Lung (tissue), 11 donors: ENCODE measurements at regions not wholly inside any gene's neighbourhood (a gene's known extent, or its start where the extent isn't known, plus 50 kb on each side); places are given as distances from the start of the nearest gene placed in this dataset.

ENCODE experiments used
- ATAC-seq: fragments of 200-7000 bp; cut with Tn5 transposase; one replicate; pipeline ENCODE4 v1.9.1; 2020; ENCODE audit warnings: moderate number of reproducible peaks; ENCODE audit not compliant: insufficient read depth, low FRiP score
- DNase-seq, 3 donors: peaks; one replicate each; pipeline ENCODE4 v3.0.0-alpha.2; 2013 to 2017
- H3K27ac ChIP-seq, 2 donors: one replicate each; pipeline ENCODE4 v1.5.1; 2013; ENCODE audit warnings: mild to moderate bottlenecking in 2 of 2, moderate library complexity in 2 of 2, control low read depth in 1 of 2, inconsistent platforms in 1 of 2, low read depth in 1 of 2, low read length in 1 of 2
- H3K27me3 ChIP-seq, 3 donors: one replicate each; pipeline ENCODE4 v1.5.1; 2013; ENCODE audit warnings: low read length in 2 of 3; ENCODE audit not compliant: control insufficient read depth in 3 of 3, insufficient read depth in 3 of 3
- H3K36me3 ChIP-seq, 4 donors: one replicate each; pipeline ENCODE4 v1.5.1; 2013; ENCODE audit warnings: low read length in 4 of 4, mild to moderate bottlenecking in 1 of 4, moderate library complexity in 1 of 4; ENCODE audit not compliant: control insufficient read depth in 4 of 4, insufficient read depth in 4 of 4
- H3K4me1 ChIP-seq, 5 donors: one replicate each; pipeline ENCODE4 v1.5.1; 2013; ENCODE audit warnings: low read length in 5 of 5, mild to moderate bottlenecking in 2 of 5, moderate library complexity in 1 of 5; ENCODE audit not compliant: control insufficient read depth in 5 of 5, insufficient read depth in 5 of 5
- H3K4me3 ChIP-seq: one replicate; pipeline ENCODE4 v1.5.1; 2013; ENCODE audit warnings: mild to moderate bottlenecking, control low read depth, moderate library complexity
- H3K9ac ChIP-seq, 2 donors: one replicate each; pipeline ENCODE4 v1.5.1; 2013; ENCODE audit warnings: low read length in 2 of 2, control low read depth in 1 of 2; ENCODE audit not compliant: insufficient read depth in 1 of 2
- H3K9me3 ChIP-seq, 4 donors: one replicate each; pipeline ENCODE4 v1.5.1; 2013; ENCODE audit warnings: low read length in 3 of 4, mild to moderate bottlenecking in 1 of 4, moderate library complexity in 1 of 4; ENCODE audit not compliant: control insufficient read depth in 4 of 4, insufficient read depth in 3 of 4
- WGBS, 2 donors: extraction: QIAGEN DNeasy Blood & Tissue Kit; methylation state at CpG; one replicate each; pipeline ENCODE4 v1.1.7; 2013; 5-methylcytosine and 5-hydroxymethylcytosine counted together
- TF ChIP-seq, protein P1 (sequence below): IDR thresholded peaks from 2 replicates; pipeline ENCODE4 v1.5.1; 2012; ENCODE audit warnings: mild to moderate bottlenecking; ENCODE audit errors: control extremely low read depth, extremely low read depth
- donor health status: control.
- donor health status: control.
- donor health status: Bipolar disorder and iron deficiency.
- donor health status: healthy.
- donor health status: DM: yes; HTN: yes; CAD: no.

DNA sequence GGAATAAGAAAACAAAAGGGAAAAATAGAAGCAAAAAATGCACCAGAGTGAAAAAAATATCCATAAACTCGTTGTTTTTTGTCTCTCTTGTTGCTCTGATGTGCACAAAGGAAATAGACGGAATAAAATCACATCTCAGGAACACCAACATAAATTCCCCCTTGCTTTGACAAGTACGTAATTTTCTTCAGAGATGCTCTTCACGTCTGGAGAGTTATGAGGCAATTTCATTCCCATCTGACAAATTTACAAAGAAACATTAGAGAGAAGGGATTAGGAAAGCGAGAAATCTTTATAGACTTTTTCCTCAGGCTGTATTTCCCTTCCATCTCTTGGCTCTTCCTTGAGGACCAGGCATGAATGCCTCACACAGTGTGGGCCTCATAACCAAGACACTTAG is 250.1 kb upstream of the ZFP64 start:
- H3K9me3 ChIP-seq, result no peaks in the 10 kb centered on the region

DNA sequence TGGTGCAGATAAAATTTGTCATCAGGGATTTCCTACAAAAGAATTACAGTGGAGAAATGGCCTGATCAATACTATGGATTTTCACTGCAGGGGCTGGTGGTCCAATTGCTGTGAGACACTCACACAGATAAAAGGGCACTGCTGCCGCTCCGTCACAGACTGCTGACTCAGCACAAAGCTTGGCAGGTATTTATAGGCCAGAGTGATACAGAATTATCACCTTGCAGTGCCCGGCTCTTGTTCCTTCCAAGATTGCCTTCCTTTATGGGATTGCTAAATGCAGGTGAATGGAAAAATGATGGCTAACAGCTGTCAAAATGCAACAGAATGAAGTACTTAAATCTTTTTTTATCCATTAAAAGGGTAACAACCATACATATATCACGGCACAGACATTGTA is 247.8 kb upstream of the ZFP64 start:
- no peak for DNase-seq
- Histone ChIP-seq H3K9me3 (no peaks in the 10 kb centered on the region), H3K4me3 (no peak overlapping the region), H3K27ac (no peak overlapping the region), H3K4me1 (peaks cover 0 to 4% (median 0%) of the 10 kb centered on the region in 5 donors), H3K27me3 (peaks cover 0 to 4% (median 0%) of the 10 kb centered on the region in 3 donors), H3K9ac (no peak overlapping the region), H3K36me3 (no peaks in the 10 kb centered on the region)
- no peak for ATAC-seq
- TF ChIP-seq, protein P1, sequence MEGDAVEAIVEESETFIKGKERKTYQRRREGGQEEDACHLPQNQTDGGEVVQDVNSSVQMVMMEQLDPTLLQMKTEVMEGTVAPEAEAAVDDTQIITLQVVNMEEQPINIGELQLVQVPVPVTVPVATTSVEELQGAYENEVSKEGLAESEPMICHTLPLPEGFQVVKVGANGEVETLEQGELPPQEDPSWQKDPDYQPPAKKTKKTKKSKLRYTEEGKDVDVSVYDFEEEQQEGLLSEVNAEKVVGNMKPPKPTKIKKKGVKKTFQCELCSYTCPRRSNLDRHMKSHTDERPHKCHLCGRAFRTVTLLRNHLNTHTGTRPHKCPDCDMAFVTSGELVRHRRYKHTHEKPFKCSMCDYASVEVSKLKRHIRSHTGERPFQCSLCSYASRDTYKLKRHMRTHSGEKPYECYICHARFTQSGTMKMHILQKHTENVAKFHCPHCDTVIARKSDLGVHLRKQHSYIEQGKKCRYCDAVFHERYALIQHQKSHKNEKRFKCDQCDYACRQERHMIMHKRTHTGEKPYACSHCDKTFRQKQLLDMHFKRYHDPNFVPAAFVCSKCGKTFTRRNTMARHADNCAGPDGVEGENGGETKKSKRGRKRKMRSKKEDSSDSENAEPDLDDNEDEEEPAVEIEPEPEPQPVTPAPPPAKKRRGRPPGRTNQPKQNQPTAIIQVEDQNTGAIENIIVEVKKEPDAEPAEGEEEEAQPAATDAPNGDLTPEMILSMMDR, result no peak
- WGBS, 2 donors, result 82 to 83% methylated on average over 4 of the region's 4 CpGs

More for the DNA sequence above, 250.1 kb upstream of the ZFP64 start:
- Histone ChIP-seq H3K27ac (no peak overlapping the region), H3K9ac (no peak overlapping the region), H3K27me3 (peaks cover 0 to 4% (median 0%) of the 10 kb centered on the region in 3 donors), H3K4me3 (no peak overlapping the region), H3K36me3 (no peaks in the 10 kb centered on the region), H3K4me1 (peaks cover 0 to 4% (median 0%) of the 10 kb centered on the region in 5 donors)
- TF ChIP-seq, protein P1, result no peak
- DNase-seq, result no peak
- 69 to 76% methylated on average over 5 of the region's 5 CpGs for WGBS, 2 donors
- no peak for ATAC-seq

DNA sequence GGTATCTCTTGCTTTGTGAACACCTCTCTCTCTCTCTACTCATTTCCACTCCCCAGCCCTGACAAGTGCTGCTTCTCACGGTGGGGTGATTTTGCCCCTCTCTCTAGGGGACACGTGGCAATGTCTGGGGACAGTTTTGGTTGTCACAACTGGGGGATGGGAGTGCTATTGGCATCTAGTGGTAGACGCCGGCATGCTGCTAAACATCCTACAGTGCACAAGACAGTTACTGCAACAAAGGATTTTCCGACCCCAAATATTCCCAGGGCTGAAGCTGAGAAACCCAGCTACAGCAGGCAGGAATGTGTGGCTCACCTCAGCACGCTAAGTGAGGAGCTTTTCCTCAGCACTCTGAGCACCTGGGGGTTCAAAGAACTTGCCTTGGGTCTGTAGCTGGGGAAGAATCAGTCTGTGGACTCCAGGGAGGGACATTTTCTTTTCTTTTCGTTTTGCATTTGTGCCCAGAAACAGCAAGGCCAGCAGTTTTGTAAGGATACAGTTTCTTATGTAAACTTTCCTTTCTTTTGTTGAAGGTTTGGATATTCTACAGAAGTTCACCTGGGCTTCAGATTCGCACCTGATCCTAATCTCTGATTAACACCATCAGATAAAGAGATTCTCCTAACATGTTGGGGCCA is 246.9 kb upstream of the ZFP64 start:
- TF ChIP-seq, protein P1, result no peak
- DNase-seq, result no peak
- H3K36me3 ChIP-seq, result no peaks in the 10 kb centered on the region
- H3K27ac ChIP-seq, result no peak overlapping the region
- WGBS, 2 donors, result 54 to 57% methylated on average over 8 of the region's 8 CpGs
- H3K9me3 ChIP-seq, result no peaks in the 10 kb centered on the region
- peaks cover 0 to 4% (median 0%) of the 10 kb centered on the region in 3 donors for H3K27me3 ChIP-seq
- H3K4me3 ChIP-seq, result no peak overlapping the region
- peaks cover 0 to 4% (median 0%) of the 10 kb centered on the region in 5 donors for H3K4me1 ChIP-seq
- no peak overlapping the region for H3K9ac ChIP-seq
- no peak for ATAC-seq

DNA sequence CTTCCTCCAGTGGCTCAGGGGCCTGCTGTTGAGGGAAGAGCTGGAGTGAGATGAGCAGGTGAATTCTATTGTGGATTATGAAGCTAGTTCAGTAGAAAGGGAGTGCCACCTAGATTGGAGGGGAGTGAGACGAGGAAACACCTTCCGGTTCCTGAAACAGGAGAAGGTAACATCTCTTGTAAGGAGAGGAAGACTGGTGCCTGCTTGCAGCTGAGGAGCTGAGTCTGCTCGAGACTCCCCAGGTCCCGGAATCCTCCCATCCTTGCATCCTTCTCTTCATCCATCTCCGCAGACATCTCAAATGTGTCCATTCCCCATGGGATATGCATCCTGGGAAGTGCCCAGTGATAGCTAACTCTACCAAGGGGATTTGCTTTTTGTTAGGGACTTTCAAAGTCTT is 242.9 kb upstream of the ZFP64 start:
- Histone ChIP-seq H3K36me3 (no peaks in the 10 kb centered on the region), H3K4me1 (no peaks in the 10 kb centered on the region), H3K27me3 (no peaks in the 10 kb centered on the region), H3K9ac (no peak overlapping the region), H3K4me3 (no peak overlapping the region), H3K27ac (no peak overlapping the region), H3K9me3 (no peaks in the 10 kb centered on the region)
- ATAC-seq (no peak), DNase-seq (no peak)
- WGBS, 2 donors, result 93 to 96% methylated on average over 5 of the region's 5 CpGs
- TF ChIP-seq, protein P1, result no peak
